Activated CD4-positive, alpha-beta T cell treated with anti-CD3 and anti-CD28 coated beads, Interleukin-2, amount 50 U/mL, for 16 hours (primary cell): ENCODE measurements at regions not wholly inside any gene's neighbourhood (a gene's known extent, or its start where the extent isn't known, plus 50 kb on each side); places are given as distances from the start of the nearest gene placed in this dataset.
"Not testable (repeated sequence)": the region's sequence is repeated elsewhere in the genome, so short reads cannot be mapped to it uniquely, and the experiment has no call there.

Source experiments
- DNase-seq: peaks from one replicate; pipeline ENCODE4 v3.0.0-alpha.2; 2020

DNA sequence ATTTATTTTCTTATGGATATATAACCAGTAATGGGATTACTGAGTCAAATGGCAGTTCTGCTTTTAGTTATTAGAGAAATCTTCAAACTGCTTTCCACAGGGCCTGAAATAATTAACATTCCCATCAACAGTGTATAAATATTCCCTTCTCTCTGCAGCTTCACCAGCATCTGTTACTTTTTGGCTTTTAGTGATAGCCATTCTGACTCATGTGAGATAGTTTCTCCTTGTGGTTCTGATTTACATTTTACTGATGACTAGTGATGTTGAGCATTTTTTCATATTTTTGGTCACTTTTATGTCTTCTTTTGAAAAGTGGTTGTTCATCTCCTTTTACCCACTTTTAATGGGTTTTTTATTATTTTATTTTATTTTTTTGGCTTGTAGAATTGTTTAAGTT, 1290.3 kb upstream of the CDH9 start:
- no peak for DNase-seq

DNA sequence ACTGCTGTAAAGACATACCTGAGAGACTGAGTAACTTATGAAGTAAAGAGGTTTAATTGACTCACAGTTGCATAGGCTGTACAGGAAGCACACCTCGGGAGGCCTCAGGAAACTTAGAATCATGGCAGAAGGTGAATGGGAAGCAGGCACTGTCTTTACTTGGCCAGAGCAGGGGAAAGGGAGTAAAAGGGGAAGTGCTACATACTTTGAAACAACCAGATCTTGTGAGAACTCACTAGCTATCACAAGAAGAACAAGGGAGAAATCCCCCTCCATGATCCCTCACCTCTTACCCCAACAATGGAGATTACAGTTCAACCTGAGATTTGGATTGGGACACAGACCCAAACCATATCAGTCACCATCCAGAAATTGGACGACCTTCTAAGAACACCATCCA, 1285.8 kb upstream of the CDH9 start:
- DNase-seq = no peak

DNA sequence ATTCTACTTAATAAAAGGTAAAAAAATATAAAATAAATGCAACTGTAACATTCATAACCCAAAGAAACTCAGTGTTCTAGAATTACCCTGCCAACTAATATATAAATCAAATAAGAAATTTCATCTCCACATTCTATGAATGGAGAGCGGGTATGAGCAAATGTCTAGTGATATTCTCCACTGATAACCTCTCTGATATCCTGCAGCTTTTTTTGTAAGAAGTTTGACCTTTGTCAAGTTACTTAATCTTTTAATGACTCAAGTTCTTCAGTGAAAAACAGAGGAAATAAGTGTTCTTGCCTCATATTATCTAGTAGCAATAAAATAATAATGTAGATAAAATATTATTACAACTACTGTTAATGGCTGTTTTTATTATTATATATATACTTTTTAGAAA, 1275.6 kb upstream of the CDH9 start:
- no peak for DNase-seq

DNA sequence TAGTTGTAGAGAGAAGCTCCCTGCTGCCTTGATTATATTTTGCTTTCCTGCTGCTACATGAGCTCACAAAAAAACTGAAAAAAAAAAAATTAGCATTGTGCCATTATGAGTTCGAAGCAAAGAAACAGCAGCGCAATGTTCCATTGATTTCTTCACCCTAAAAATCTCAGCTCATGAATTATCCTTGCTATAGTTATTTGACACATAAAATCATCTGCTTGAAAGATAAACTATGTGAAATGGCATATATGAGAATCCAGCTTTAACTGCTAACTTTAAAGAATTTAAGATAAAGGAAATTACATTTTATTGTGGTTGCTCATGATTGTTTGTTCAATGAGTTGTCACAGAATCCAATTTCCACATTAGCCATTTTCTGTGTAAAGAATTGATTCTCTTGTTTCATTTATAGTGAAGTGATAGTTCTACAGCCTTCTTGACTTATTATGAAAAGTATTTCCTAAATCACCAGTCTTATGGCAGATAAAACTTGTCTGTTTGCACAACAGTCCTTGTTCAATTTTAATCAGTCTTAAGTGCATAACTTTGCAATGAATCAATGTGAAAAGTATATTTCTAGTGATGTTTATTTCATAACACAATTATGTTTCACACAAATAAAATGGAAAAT, 1275.0 kb upstream of the CDH9 start:
- no peak for DNase-seq

DNA sequence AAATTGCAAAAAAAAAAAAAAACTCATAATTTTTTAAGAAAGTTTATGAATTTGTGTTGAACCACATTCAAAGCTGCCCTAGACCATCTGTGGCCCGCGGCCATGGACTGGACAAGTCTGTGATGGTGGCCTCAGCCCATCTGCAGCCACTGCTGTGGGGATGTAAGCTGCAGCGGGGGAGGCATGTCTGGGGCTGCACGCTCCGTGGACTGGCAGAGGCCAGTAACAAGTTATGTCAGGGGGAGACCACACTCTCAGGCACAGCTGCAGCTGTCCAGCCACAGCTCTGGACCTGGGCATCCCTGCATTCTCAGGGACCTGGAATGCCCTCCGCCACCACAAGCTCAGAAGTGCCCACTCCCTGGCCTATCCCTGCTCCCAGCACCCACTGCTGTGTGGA, 1272.3 kb upstream of the CDH9 start:
- DNase-seq = no peak

DNA sequence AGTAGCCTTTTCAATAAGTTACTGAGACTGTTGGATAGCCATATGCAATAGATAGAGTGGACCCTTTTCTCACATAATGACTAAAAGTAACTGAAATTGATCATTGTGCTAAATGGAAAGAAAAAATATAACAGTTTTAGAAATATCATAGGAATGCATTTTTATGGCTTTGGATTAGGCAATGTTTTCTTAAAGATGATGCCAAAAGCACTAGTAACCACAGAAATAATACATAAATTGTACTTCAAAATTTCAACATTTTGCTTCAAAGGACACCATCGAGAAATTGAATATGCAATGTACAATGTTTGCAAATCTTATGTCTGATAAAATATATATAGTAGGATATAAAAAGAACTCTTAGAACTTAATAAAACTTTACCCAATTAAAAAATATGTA, 1267.5 kb upstream of the CDH9 start:
- DNase-seq = no peak

DNA sequence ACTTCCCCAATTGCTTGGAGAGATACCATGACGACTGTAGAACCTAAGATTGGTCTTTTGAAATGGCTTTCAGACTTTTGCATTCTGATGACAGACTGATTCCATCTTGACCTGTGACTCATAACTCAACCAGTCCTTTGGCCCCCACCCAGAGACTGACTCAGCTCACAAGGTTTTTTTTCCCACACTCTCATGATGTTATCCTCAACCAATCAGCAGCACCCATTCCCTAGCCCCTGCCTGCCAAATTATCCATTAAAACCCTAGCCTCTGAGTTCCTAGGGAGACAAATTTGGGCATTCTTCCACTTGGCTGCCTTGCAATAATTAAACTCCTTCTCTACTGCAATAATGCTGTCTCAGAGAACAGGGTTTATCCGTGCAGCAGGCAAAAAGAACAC, 1263.3 kb upstream of the CDH9 start:
- DNase-seq = no peak

DNA sequence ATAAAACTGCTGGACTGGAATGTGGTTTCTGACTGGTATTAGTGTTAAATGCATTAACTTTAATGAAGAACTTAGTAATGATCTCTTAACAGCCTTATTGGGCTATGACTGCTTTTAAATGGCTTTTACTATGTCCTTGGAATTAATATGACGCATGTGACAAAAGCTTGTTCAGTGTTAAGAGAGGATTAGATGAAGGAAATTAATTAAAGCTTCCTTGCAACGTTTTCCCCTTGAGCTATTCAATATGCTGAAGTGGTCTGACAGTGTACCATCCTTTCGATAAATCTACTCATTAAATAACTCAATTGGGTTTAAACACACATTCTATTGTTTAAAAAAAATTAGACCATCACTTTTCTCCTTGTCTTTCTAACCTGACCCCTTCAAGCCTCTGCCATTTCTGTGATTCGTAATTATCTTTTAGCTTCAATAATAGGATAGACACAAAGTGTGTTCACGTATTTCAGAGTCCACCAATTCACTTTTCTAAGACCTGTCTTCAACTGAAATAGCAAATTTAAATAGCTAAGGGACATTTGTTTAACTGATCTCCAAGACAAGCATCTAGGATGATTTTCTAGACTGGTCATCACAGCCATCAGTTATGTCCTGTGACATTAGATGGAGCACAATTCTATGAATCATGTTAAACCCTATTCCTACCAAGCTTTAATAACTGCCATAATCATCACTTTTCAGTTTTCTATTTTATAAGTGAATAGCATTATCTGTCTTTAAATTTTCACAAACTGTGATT, 1258.0 kb upstream of the CDH9 start:
- DNase-seq = no peak

DNA sequence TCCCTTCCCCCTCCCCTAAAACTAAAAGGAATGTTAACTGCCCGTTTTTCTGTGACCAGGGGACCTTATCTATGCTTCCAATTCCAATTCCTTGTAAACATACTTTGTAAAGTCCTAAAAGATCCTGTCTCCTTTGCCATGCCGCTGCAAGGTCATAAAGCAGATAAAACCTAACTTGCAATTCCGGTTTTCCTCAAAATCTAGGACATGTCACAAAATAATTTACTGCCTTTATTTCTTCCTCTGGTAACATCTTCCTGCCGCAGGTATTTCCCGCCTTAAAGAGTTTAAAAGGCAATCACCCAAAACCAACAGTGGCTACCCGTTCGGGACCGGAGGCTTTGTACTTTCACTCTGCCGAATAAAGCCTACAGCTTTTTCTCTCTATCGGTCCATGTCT, 1248.6 kb upstream of the CDH9 start:
- DNase-seq = not testable (repeated sequence)

DNA sequence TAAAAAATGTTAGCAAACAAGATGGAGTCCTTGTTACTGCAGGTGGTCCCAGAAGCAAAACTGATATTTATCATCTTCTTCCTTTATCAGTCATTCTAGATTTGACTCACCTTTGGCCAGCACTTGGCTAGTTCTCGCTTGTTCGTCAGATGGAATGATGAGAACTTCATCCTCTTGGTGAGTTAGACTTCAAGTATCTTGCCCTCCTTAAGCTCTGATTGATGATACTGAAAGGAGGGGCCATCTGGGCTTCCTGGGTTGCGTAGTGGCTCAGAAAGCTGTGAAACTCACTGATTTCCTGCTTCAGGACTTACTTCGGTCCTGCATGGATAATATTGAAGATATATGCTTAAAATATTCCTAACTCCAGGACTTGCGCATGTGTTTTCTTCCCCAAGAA, 1248.2 kb upstream of the CDH9 start:
- no peak for DNase-seq

DNA sequence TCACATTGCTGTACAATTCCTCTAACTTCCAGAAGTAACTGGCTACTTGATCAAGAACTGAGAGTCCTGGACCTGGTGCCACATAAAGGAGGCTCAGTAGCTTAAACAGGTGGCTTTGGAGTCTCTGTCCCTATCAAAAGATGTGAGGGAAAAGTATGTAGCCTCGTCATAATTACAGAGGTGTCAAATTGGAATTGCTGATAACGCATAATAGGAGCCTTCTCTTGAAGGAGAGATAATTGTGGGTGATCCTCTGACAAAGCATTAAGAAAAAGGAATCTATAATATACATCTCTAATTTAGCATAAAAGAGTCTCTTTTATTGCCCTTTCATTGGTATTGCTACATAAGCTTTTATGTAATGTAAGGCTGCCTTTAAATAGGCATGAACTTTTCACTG, 1246.4 kb upstream of the CDH9 start:
- DNase-seq = no peak

DNA sequence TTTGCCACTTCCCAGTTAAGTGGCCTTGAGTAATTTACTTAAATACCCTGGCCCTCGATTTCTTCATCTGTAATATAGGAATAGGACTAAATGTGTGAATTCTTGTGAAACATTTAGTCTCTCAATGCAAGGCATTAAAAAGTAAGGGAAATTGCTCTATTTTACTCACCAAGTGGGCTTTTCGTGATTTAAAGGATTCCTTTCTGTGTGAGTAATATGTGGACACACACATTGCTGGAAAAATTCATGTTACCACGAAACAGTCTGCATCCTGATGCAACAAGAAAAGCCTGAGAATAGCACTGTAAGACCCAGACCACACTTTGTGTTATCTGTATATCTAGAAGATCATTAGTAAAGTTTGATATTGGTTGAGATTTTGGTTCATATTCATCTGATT, 1243.0 kb upstream of the CDH9 start:
- DNase-seq = no peak

DNA sequence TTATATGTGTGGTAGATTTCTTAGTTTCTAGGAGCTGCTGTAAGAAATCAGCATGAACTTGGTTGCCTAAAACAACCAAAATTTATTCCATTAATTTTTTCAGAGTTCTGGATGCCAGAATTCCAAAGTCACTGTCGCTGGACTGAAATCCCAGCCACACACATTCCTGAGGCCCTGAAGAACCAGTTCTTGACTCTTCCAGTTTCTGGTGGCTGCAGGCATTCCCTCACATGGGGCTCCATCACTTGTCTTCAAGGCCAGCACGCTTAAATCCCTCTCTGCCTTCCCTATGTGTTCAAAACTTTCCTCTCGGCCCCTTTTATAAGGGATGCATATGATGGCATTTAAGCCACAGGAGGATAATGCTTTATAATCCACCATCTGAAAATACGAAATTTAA, 1237.5 kb upstream of the CDH9 start:
- DNase-seq = no peak

DNA sequence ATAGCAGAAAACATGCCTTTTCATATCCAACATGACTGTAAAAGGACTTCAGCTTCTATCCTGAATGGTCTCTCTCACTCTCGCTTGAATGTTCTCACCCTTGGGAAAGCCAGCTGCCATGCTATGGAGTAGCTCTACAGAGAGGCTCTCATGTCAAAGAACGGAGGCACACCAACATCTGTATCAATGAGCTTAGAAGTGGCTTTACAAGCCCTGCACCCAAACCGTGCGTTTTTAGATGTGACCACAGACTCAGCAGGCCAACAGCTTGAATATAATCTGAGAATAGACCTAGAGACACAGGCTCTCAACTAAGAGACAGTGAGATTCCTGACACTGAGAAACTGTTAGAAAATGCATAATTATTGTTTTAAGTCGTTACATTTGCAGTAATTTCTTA, 1231.6 kb upstream of the CDH9 start:
- no peak for DNase-seq

DNA sequence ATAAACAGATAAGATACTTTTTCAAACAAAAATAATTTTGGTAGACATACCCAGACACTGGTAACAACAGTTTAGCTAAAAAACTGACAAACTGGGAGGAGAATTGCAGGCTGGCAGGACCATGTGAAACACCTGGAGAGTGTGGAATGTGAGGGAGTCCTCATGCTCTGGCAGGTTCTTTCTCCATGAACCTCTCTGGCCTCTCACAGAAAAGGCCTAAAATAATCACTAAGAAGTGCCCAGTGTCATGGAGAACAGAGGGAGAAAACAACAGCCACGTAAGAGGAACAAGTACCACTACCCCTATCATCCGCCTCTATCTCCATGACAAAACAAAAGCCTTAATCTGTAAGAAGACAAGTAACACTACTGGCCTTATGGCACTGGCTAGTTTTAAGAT, 1227.5 kb upstream of the CDH9 start:
- DNase-seq = no peak

DNA sequence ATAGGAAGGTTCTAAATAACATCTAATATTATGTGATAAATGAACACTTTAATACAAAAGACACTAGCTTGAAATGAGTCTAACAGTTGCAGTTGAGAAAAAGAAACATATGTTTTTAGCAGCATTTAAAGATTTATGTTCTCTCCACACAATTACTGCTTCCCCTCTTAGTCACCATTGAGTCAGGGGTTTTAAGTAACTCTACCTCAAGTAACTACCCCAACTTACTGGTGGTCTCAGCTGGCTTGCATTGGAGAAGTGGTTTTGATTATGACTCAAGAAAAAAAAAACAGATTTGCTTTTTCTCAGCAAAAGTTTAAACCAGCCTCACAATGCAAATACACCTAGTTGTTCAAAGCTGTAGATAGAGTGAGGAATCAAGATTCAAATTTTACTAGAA, 1216.5 kb upstream of the CDH9 start:
- no peak for DNase-seq

DNA sequence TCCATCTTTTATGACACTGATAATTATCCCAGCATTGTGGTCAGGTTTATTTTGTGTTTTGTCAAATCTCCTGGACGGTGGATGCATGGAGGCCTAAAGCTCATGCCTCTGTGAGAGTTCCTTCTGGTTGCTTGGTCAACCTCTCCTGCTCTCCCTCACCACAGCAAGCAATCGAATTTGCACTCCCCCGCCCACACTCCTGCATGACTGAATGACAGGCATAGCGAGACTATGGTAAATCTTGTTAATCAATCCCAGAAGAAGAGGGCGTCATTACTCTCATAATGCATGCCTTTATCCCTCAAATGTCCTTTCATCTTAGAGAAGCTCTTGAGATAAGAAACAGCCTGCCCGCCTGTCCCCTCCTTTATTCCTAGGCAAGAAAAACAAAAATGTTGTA, 1215.0 kb upstream of the CDH9 start:
- DNase-seq = no peak

DNA sequence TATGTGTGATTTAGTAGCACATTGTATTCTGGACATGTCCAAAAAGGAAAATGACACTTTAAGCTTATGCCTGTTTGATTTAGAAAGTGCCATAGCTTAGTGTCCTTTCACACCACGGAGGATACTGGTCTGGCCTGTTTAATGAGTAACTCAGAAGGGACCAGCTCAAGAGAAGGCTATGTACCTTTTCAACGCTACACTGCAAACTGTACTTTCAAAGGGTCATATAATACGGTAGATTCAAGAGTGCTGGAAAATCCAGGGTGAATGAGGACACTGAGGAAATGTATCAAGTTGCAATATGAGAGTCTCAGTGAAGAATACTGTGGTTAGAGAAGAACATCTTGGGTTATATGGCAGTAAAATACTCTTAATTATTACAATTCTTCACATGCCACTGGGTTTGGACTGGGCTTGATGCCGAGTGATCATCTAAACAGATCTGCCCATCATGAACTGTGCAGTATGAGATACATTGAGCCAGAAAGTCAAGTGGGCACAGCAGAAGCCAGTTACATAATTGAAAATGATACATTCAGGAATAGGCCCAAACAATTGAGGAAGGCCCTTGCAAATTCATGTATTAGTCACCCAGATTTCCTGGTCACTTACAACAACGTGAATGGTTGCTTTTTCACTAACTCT, 1211.5 kb upstream of the CDH9 start:
- DNase-seq = no peak

DNA sequence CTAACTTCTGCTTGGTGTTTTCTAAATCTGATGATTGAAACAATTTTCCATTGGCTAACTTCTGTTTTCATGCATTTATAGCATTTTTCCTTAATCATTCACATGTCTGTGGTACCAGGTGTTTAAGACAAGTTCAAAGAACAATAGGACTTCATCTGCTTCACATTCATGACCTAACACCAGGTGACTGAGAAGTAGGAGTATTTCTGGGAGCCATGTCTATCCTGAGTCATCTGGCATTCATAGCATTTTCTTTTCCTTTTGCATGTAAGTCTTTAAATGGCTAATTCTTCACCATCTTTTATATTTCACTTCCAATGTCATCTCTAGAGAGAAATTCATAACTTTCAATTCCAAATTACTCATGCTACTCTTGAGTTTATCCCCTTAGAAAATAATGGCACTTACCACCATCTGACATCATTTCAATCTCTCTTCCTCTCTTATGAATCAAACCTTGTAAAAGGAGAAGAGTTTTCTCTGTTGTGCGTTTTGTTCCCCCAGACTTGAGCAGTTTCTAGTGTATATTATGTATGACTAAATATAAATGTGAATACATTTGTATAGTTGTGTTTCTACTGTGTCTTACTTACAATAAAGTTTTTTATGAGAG, 1196.1 kb upstream of the CDH9 start:
- DNase-seq = no peak

DNA sequence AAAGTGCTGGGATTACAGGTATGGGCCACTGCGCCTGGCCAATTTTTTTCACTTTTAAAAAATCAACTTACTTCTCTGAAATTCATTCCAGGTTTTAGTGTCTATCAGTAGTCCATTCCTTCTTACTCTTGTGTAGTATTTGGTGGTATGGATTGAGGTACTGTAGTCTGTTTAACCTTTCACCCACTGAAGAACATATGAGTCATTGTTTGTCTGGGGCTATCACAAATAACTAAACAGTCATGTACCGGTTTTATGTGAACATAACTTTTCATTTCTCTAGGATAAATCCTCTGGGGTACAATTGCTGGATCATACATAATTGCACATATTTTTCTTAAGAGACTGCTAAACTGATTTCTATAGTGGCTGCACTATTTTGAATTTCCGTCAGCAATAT, 1188.0 kb upstream of the CDH9 start:
- DNase-seq = no peak

DNA sequence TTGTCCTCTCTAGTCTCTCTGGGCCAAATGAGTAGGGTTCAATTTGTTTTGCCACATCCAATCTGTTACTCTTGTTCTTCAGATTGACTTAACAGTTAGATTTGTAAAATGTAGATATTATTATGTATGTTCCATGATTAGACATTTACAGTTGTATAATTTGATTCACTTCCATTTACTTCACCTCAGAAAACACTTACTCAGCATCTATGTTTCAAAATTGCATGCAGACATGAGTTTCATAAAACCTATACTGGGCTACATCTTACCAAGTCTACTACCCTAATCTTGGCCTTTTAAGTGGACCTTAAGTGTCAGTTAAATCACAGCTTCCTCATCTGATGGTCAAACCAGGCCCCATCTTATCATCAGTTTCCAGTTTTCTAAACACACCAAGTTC, 1181.2 kb upstream of the CDH9 start:
- DNase-seq = no peak

DNA sequence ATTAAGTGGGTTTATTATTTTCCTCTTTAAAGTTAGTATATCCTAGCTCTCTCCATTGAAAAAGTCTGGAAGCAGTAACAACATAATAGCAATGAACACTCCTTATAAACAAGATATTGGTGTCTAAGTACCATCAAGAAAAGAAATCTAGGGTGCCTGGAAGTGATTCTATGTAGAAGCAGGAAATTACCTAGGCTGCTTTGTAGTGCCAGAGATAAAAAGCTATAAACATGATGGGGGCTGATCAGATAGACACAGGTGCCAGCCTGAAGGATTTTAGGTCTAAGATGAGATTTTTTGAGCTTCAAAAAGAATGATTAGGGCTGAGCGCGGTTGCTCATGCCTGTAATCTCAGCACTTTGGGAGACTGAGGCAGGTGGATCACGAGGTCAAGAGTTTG, 1179.3 kb upstream of the CDH9 start:
- DNase-seq = no peak

DNA sequence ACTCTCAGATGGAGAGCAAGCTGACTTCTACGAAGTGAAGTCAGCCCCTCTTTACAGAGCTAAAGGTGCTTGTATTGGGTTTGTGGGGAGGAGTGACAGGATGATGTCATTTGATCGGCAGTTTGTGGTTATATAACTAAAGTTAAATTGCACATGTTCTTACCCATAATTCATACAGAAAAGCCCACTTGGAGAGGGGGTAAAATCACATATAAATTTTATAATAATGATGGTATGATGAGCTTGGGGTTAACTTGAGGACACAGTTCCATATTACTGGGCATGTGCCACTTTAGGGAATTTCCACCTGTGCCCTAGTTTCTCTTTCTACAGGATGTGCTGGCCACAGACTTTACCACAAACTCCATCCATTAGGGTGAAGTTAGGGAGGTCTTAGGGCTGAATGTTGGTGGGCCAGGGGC, 1178.6 kb upstream of the CDH9 start:
- DNase-seq = peak; percentile 14

DNA sequence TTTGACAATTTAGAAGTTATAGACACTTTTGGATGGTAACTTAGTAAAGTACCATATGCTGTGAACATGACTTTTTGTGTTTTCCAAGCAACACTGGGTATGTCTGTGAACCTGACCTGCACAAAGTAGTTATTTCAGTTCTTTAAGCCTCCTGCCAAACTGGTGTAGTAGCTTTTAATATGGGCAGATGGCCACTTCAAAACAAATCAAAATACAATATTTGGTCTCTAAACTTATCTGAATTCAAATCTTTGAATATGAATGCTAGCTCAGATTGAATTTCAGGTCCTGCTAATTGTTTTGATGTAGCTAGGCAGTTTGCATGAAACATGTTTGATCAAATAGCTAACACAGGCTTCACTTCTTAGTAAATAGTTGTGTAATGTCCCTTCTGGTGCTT, 1176.7 kb upstream of the CDH9 start:
- no peak for DNase-seq
